Astrocyte of the spinal cord (primary cell): ENCODE measurements at regions not wholly inside any gene's neighbourhood (a gene's known extent, or its start where the extent isn't known, plus 50 kb on each side); places are given as distances from the start of the nearest gene placed in this dataset.

Experiments
- DNase-seq: peaks from one replicate; pipeline ENCODE4 v3.0.0; 2011; ENCODE audit warnings: low read depth, low spot score
- H3K4me3 ChIP-seq: 2 replicates; pipeline ENCODE4 v1.5.1; 2011; ENCODE audit warnings: low read depth, mild to moderate bottlenecking, low read length, moderate library complexity
- in situ Hi-C: cut with HindIII; loops from 2 replicates; pipeline ENCODE4 v1.10.0; 2017; ENCODE audit warnings: low sequenced_read_pairs
- TF ChIP-seq, protein P1 (sequence below): IDR thresholded peaks from 2 replicates; pipeline ENCODE4 v1.5.1; 2012; ENCODE audit warnings: low read depth, mild to moderate bottlenecking, low read length, inconsistent platforms

DNA sequence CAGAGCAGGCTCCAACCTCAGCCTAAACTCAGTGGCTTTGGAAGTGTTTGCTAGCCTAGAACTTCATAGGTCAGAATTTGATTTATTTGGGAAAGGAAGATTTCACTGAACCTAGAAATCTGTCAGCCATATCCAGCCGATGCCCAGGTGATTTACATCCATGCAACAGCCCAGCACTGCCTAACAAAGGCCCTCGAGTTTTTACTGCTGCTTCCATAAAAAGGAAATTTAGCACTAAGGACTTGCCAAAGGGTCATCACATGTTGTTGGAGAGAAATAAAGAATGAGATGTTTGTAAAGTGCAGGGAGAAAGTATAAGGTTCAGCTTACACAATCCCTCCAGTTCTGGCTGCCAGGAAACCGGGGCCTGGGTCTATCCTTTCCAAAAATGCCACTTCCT is 614.2 kb downstream of the BCL11A start:
- TF ChIP-seq, protein P1, sequence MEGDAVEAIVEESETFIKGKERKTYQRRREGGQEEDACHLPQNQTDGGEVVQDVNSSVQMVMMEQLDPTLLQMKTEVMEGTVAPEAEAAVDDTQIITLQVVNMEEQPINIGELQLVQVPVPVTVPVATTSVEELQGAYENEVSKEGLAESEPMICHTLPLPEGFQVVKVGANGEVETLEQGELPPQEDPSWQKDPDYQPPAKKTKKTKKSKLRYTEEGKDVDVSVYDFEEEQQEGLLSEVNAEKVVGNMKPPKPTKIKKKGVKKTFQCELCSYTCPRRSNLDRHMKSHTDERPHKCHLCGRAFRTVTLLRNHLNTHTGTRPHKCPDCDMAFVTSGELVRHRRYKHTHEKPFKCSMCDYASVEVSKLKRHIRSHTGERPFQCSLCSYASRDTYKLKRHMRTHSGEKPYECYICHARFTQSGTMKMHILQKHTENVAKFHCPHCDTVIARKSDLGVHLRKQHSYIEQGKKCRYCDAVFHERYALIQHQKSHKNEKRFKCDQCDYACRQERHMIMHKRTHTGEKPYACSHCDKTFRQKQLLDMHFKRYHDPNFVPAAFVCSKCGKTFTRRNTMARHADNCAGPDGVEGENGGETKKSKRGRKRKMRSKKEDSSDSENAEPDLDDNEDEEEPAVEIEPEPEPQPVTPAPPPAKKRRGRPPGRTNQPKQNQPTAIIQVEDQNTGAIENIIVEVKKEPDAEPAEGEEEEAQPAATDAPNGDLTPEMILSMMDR = no peak
- in situ Hi-C loops = no loop called here
- H3K4me3 ChIP-seq = no peak overlapping the region
- DNase-seq = no peak

GRCh38 chr2:59938181-59938580 is 615.3 kb downstream of the BCL11A start:
- in situ Hi-C loops = no loop called here
- DNase-seq = no peak
- H3K4me3 ChIP-seq = no peak overlapping the region
- TF ChIP-seq, protein P1 = no peak

DNA sequence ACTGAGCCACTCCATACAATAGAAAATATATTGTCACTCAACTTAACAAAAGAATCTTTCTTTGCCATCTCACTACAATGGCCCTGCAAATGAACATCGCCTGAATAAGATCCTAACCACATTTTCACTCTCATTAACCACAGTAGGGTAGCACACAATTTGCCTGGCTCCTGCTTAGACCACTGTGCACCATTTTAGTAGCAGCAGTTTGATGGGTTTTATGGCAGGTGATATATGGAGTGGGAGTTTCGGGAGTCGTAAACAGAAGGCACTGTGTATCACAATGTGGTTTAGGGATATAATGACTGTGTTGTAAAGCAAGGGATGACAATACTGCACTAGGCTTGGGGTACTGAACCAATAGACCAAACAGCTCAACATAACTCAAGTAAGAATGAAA is 617.4 kb downstream of the BCL11A start:
- in situ Hi-C loops = no loop called here
- no peak for DNase-seq
- TF ChIP-seq, protein P1 = no peak
- no peak overlapping the region for H3K4me3 ChIP-seq

DNA sequence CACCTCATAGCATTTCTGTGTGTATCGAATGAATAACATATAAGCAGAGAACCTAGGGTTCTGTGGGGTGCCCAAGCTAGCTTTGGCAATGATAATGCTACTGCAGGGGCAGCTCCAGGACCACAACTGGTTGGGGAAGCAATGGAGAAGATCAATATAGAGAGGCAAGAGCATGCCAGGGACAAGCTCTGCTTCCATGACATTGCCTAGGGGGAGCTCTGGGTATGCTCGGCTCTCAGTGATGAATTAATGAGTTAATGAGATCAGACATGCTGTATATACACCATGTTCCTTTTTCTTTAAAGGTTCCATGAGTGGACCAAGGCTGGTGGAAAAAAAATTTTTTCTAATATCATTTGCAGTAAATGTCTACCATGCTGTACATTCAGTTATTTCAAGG is 618.4 kb downstream of the BCL11A start:
- TF ChIP-seq, protein P1 = no peak
- no peak overlapping the region for H3K4me3 ChIP-seq
- in situ Hi-C loops = no loop called here
- no peak for DNase-seq

DNA sequence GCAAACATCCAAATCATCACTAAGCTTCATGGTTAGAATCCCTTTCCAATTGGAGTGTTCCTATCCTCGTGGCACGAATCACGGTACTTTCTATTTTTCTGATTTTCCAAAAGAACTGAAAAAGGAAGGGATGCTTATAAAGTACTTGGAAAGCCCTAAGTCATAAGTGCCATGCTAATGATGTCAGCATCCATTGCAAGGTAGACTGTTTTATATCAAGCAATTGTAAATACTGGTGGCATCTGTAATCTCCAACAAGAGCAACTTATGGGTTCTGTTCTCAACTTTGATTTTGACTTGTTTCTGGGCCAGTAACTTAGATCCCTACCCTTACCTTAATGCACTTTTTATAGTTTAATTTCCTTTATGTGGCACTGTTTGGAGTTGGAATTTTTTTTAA is 619.5 kb downstream of the BCL11A start:
- no peak overlapping the region for H3K4me3 ChIP-seq
- in situ Hi-C loops = no loop called here
- TF ChIP-seq, protein P1 = no peak
- DNase-seq = no peak

GRCh38 chr2:59932341-59932740 is 621.1 kb downstream of the BCL11A start:
- TF ChIP-seq, protein P1 = no peak
- DNase-seq = no peak
- no peak overlapping the region for H3K4me3 ChIP-seq
- in situ Hi-C loops = no loop called here

DNA sequence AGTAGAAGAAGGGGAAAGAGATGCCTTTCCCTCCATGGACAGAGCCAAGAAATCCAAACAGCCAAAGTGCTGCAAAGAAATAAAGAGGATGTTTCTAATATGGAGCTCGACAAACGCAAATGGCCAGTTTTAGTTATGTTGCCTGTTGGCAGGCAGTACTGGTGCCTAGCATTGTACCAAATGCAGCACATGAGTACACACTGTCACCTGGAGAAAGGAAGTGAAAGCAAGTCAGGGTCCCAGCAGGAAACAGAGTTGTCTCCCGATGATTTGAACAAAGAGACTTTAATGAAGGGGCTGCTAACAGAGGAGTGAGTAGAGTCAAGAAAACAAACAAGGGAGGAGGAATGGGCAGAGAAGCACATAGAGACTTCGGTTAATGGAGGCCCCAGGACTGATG is 623.0 kb downstream of the BCL11A start:
- TF ChIP-seq, protein P1 = no peak
- no peak overlapping the region for H3K4me3 ChIP-seq
- no peak for DNase-seq
- in situ Hi-C loops = no loop called here
